Chondrocyte (in vitro differentiated cells): ENCODE measurements at regions not wholly inside any gene's neighbourhood (a gene's known extent, or its start where the extent isn't known, plus 50 kb on each side); places are given as distances from the start of the nearest gene placed in this dataset.

Experiments
- DNase-seq: peaks from one replicate; pipeline ENCODE4 v3.0.0; 2021; ENCODE audit warnings: mixed read lengths, low spot score
- H3K27ac Mint-ChIP-seq: one replicate; pipeline ENCODE4 v1.8.0; 2021; ENCODE audit warnings: mild to moderate bottlenecking, moderate library complexity, mixed read lengths; ENCODE audit not compliant: unreplicated experiment
- H3K27me3 Mint-ChIP-seq: 2 replicates; pipeline ENCODE4 v1.8.0; 2021; ENCODE audit warnings: low read depth, mixed read lengths
- H3K36me3 Mint-ChIP-seq: 2 replicates; pipeline ENCODE4 v1.8.0; 2021; ENCODE audit warnings: low read depth, mixed read lengths
- H3K4me1 Mint-ChIP-seq: 2 replicates; pipeline ENCODE4 v1.8.0; 2021; ENCODE audit warnings: low read depth, mild to moderate bottlenecking, mixed read lengths
- H3K4me3 Mint-ChIP-seq: one replicate; pipeline ENCODE4 v1.8.0; 2021; ENCODE audit warnings: mild to moderate bottlenecking, moderate library complexity, mixed read lengths; ENCODE audit not compliant: unreplicated experiment
- H3K9me3 Mint-ChIP-seq: 2 replicates; pipeline ENCODE4 v1.8.0; 2021; ENCODE audit warnings: low read depth, mixed read lengths
- TF ChIP-seq, protein P1 (sequence below): fragments of 200-600 bp; sonication (generic); IDR thresholded peaks from 2 replicates; pipeline ENCODE4 v1.5.0; 2021; ENCODE audit warnings: antibody characterized with exemption, mild to moderate bottlenecking, moderate library complexity

- Mint-ChIP-seq H3K4me3 (peak overlapping the region; percentile 20), H3K27me3 (no peaks in the 10 kb centered on the region), H3K27ac (peak overlapping the region; percentile 8), H3K36me3 (no peaks in the 10 kb centered on the region), H3K9me3 (peaks cover 2% of the 10 kb centered on the region), H3K4me1 (peaks cover 37% of the 10 kb centered on the region)
- TF ChIP-seq, protein P1, sequence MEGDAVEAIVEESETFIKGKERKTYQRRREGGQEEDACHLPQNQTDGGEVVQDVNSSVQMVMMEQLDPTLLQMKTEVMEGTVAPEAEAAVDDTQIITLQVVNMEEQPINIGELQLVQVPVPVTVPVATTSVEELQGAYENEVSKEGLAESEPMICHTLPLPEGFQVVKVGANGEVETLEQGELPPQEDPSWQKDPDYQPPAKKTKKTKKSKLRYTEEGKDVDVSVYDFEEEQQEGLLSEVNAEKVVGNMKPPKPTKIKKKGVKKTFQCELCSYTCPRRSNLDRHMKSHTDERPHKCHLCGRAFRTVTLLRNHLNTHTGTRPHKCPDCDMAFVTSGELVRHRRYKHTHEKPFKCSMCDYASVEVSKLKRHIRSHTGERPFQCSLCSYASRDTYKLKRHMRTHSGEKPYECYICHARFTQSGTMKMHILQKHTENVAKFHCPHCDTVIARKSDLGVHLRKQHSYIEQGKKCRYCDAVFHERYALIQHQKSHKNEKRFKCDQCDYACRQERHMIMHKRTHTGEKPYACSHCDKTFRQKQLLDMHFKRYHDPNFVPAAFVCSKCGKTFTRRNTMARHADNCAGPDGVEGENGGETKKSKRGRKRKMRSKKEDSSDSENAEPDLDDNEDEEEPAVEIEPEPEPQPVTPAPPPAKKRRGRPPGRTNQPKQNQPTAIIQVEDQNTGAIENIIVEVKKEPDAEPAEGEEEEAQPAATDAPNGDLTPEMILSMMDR, result no peak
- no peak for DNase-seq
These were observed 372.7 kb upstream of the ZFHX3 start for GRCh38 chr16:73420676-73421075.

DNA sequence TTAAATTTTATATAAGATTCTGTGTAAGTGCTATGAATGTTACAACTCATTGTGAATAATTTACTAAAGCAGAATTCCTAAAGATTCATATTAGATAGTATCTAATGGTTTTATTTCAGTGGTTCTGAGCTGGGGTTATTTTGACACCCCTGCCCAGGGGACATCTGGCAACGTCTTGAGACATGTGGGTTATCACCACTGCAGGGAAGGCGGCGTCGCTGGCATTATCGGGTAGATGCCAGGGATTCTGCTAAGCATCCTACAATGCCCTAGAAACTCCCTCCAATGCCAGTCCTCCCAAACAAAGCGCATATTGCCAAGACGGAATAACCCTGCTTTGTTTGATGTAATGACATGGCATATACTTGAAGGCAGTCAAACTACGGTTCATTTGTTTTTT is 372.3 kb upstream of the ZFHX3 start:
- H3K27ac Mint-ChIP-seq, result peak overlapping the region; percentile 68
- peaks cover 2% of the 10 kb centered on the region for H3K9me3 Mint-ChIP-seq
- TF ChIP-seq, protein P1, result no peak
- no peaks in the 10 kb centered on the region for H3K36me3 Mint-ChIP-seq
- H3K27me3 Mint-ChIP-seq, result no peaks in the 10 kb centered on the region
- H3K4me1 Mint-ChIP-seq, result peaks cover 37% of the 10 kb centered on the region
- DNase-seq, result no peak
- H3K4me3 Mint-ChIP-seq, result no peak overlapping the region

GRCh38 chr16:73418691-73419090 is 370.8 kb upstream of the ZFHX3 start:
- no peak for DNase-seq
- peaks cover 37% of the 10 kb centered on the region for H3K4me1 Mint-ChIP-seq
- H3K27ac Mint-ChIP-seq, result no peak overlapping the region
- TF ChIP-seq, protein P1, result no peak
- H3K36me3 Mint-ChIP-seq, result no peaks in the 10 kb centered on the region
- H3K27me3 Mint-ChIP-seq, result no peaks in the 10 kb centered on the region
- H3K9me3 Mint-ChIP-seq, result peaks cover 2% of the 10 kb centered on the region
- H3K4me3 Mint-ChIP-seq, result no peak overlapping the region

- Mint-ChIP-seq H3K9me3 (peaks cover 2% of the 10 kb centered on the region), H3K36me3 (no peaks in the 10 kb centered on the region), H3K27me3 (peaks cover 2% of the 10 kb centered on the region), H3K4me1 (peaks cover 37% of the 10 kb centered on the region), H3K27ac (no peak overlapping the region), H3K4me3 (no peak overlapping the region)
- DNase-seq, result no peak
- TF ChIP-seq, protein P1, result no peak
These were observed 370.1 kb upstream of the ZFHX3 start for GRCh38 chr16:73418051-73418450.

- TF ChIP-seq, protein P1, result no peak
- Mint-ChIP-seq H3K4me3 (no peak overlapping the region), H3K4me1 (peaks cover 19% of the 10 kb centered on the region), H3K36me3 (no peaks in the 10 kb centered on the region), H3K27ac (no peak overlapping the region), H3K27me3 (peaks cover 7% of the 10 kb centered on the region), H3K9me3 (no peaks in the 10 kb centered on the region)
- no peak for DNase-seq
These were observed 367.4 kb upstream of the ZFHX3 start for GRCh38 chr16:73415286-73415685.
